Medulla oblongata (tissue), 1 donor: ENCODE measurements at regions not wholly inside any gene's neighbourhood (a gene's known extent, or its start where the extent isn't known, plus 50 kb on each side); places are given as distances from the start of the nearest gene placed in this dataset.

Source experiments
- DNase-seq: peaks from one replicate; pipeline ENCODE4 v3.0.0-alpha.2; 2015; ENCODE audit errors: extremely low spot score

GRCh38 chr6:169907419-169908115 is 156.1 kb downstream of the ERMARD start:
- no peak for DNase-seq

GRCh38 chr6:169906688-169907418 is 155.4 kb downstream of the ERMARD start:
- DNase-seq, result no peak

GRCh38 chr6:169906004-169906687 is 154.7 kb downstream of the ERMARD start:
- no peak for DNase-seq

- DNase-seq, result no peak
Measured at GRCh38 chr6:169905041-169905807, 153.8 kb downstream of the ERMARD start.

- DNase-seq, result no peak
Measured at GRCh38 chr6:169904051-169904922, 152.9 kb downstream of the ERMARD start.

GRCh38 chr6:169903122-169903521 is 151.7 kb downstream of the ERMARD start:
- DNase-seq, result no peak

GRCh38 chr6:169902604-169903003 is 151.2 kb downstream of the ERMARD start:
- DNase-seq, result no peak

- DNase-seq, result no peak
Measured at GRCh38 chr6:169902070-169902469, 150.6 kb downstream of the ERMARD start.

GRCh38 chr6:169899481-169900145 is 148.2 kb downstream of the ERMARD start:
- DNase-seq, result no peak

GRCh38 chr6:169898788-169899480 is 147.5 kb downstream of the ERMARD start:
- DNase-seq, result no peak

- DNase-seq, result no peak
Measured at GRCh38 chr6:169897601-169898358, 146.4 kb downstream of the ERMARD start.

GRCh38 chr6:169896826-169897456 is 145.5 kb downstream of the ERMARD start:
- no peak for DNase-seq

GRCh38 chr6:169895926-169896761 is 144.7 kb downstream of the ERMARD start:
- DNase-seq, result no peak

GRCh38 chr6:169895000-169895759 is 143.8 kb downstream of the ERMARD start:
- DNase-seq, result no peak

GRCh38 chr6:169894377-169894960 is 143.0 kb downstream of the ERMARD start:
- no peak for DNase-seq

- no peak for DNase-seq
Measured at GRCh38 chr6:169893624-169894023, 142.2 kb downstream of the ERMARD start.

GRCh38 chr6:169891846-169892245 is 140.4 kb downstream of the ERMARD start:
- DNase-seq, result no peak
